GM23338 (cell line): ENCODE measurements at regions not wholly inside any gene's neighbourhood (a gene's known extent, or its start where the extent isn't known, plus 50 kb on each side); places are given as distances from the start of the nearest gene placed in this dataset.

Experiments
- CREB1 ChIP-seq: fragments of 250-450 bp; sonication (Bioruptor Pico); IDR thresholded peaks from 2 replicates; pipeline ENCODE4 v1.5.0; 2020; ENCODE audit warnings: low read depth, mild to moderate bottlenecking, moderate library complexity
- EZH2 ChIP-seq: fragments of 200-600 bp; sonication (generic); IDR thresholded peaks from one replicate; pipeline ENCODE4 v1.8.0; 2017; ENCODE audit warnings: antibody characterized with exemption, mild to moderate bottlenecking, low read depth; ENCODE audit not compliant: unreplicated experiment
- POLR2AphosphoS5 ChIP-seq: IDR thresholded peaks from 2 replicates; pipeline ENCODE4 v1.6.1; 2016; ENCODE audit warnings: antibody characterized with exemption, low read depth
- TF ChIP-seq, protein P1 (sequence below), 2 experiments: fragments of 200-600 bp in 1 of 2; sonication (generic) in 1 of 2; conservative IDR thresholded peaks; 2 replicates each; pipeline versions ENCODE4 v1.5.1 to v1.6.1; 2016 to 2017; ENCODE audit warnings: antibody characterized with exemption in 2 of 2, low read depth in 2 of 2, mild to moderate bottlenecking in 2 of 2, moderate library complexity in 1 of 2

- TF ChIP-seq CREB1 (CRISPR knock-in tag), result no peak
- TF ChIP-seq, protein P1, sequence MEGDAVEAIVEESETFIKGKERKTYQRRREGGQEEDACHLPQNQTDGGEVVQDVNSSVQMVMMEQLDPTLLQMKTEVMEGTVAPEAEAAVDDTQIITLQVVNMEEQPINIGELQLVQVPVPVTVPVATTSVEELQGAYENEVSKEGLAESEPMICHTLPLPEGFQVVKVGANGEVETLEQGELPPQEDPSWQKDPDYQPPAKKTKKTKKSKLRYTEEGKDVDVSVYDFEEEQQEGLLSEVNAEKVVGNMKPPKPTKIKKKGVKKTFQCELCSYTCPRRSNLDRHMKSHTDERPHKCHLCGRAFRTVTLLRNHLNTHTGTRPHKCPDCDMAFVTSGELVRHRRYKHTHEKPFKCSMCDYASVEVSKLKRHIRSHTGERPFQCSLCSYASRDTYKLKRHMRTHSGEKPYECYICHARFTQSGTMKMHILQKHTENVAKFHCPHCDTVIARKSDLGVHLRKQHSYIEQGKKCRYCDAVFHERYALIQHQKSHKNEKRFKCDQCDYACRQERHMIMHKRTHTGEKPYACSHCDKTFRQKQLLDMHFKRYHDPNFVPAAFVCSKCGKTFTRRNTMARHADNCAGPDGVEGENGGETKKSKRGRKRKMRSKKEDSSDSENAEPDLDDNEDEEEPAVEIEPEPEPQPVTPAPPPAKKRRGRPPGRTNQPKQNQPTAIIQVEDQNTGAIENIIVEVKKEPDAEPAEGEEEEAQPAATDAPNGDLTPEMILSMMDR (conservative IDR thresholded peaks at IDR 0.05; ENCODE audit: low read depth in 2 of 2), result no peak
- TF ChIP-seq EZH2, result no peak
- TF ChIP-seq POLR2AphosphoS5, result no peak
These were observed 644.4 kb downstream of the ZEB2 start for GRCh38 chr2:143875295-143876233.
